HEK293 (cell line): ENCODE measurements at regions not wholly inside any gene's neighbourhood (a gene's known extent, or its start where the extent isn't known, plus 50 kb on each side); places are given as distances from the start of the nearest gene placed in this dataset.

Experiments used
- CTCF ChIA-PET: fragments of 350-600 bp; formaldehyde crosslinking; extraction: SDS; loops from one replicate; lab custom pipeline; 2021; ENCODE audit warnings: antibody characterized with exemption; lab: Yijun Ruan, JAX
- POLR2A ChIA-PET: fragments of 300-600 bp; formaldehyde crosslinking; extraction: SDS; loops from one replicate; lab custom pipeline; 2020; ENCODE audit warnings: antibody characterized with exemption, inconsistent platforms; lab: Yijun Ruan, JAX
- H3K27ac ChIP-seq: fragments of 200-500 bp; sonication (Bioruptor generic); 2 replicates; pipeline ENCODE4 v1.5.1; 2014; ENCODE audit warnings: low read depth, low read length, control low read depth, inconsistent platforms; ENCODE audit errors: extremely low read depth
- H3K36me3 ChIP-seq, 2 experiments: fragments of 200-500 bp in 1 of 2; sonication (Bioruptor generic) in 1 of 2; 1 replicate in 1 of 2; 2 replicates in 1 of 2; pipeline ENCODE4 v1.5.1; 2014 to 2017; ENCODE audit warnings: inconsistent platforms in 2 of 2, low read length in 2 of 2; ENCODE audit not compliant: control insufficient read depth in 2 of 2, insufficient read depth in 1 of 2
- H3K4me1 ChIP-seq: fragments of 200-500 bp; sonication (Bioruptor generic); 2 replicates; pipeline ENCODE4 v1.5.1; 2014; ENCODE audit warnings: mild to moderate bottlenecking, low read length, inconsistent platforms; ENCODE audit not compliant: control insufficient read depth, insufficient read depth
- H3K4me3 ChIP-seq: 2 replicates; pipeline ENCODE4 v1.5.1; 2011; ENCODE audit warnings: low read depth, mild to moderate bottlenecking, control low read depth, low read length, moderate library complexity
- H3K9me3 ChIP-seq: fragments of 200-500 bp; sonication (Bioruptor generic); 2 replicates; pipeline ENCODE4 v1.5.1; 2014; ENCODE audit warnings: low read depth, low read length, inconsistent platforms; ENCODE audit not compliant: control insufficient read depth, insufficient read depth
- BCL11B ChIP-seq: fragments of 450-650 bp; formaldehyde crosslinking; IDR thresholded peaks from 2 replicates; pipeline ENCODE4 v1.5.1; 2016; ENCODE audit warnings: low read depth, missing biosample characterization, missing genetic modification characterization
- EGR2 ChIP-seq: fragments of 450-650 bp; formaldehyde crosslinking; IDR thresholded peaks from 2 replicates; pipeline ENCODE4 v1.5.1; 2016; ENCODE audit warnings: low read depth, missing biosample characterization, missing genetic modification characterization
- KLF1 ChIP-seq: fragments of 450-650 bp; formaldehyde crosslinking; IDR thresholded peaks from 2 replicates; pipeline ENCODE4 v1.5.1; 2016; ENCODE audit warnings: missing biosample characterization, missing genetic modification characterization
- SCRT1 ChIP-seq: fragments of 450-650 bp; formaldehyde crosslinking; IDR thresholded peaks from 2 replicates; pipeline ENCODE4 v1.5.1; 2016; ENCODE audit warnings: missing biosample characterization, missing genetic modification characterization, borderline replicate concordance
- YY1 ChIP-seq: fragments of 450-650 bp; formaldehyde crosslinking; IDR thresholded peaks from 2 replicates; pipeline ENCODE4 v1.5.1; 2018; ENCODE audit warnings: missing biosample characterization, missing genetic modification characterization
- ZEB2 ChIP-seq: fragments of 450-650 bp; formaldehyde crosslinking; IDR thresholded peaks from 2 replicates; pipeline ENCODE4 v1.5.1; 2016; ENCODE audit warnings: missing biosample characterization, missing genetic modification characterization
- ZFHX2 ChIP-seq: fragments of 450-650 bp; formaldehyde crosslinking; conservative IDR thresholded peaks from 2 replicates; pipeline ENCODE4 v1.5.1; 2016; ENCODE audit warnings: missing biosample characterization, missing genetic modification characterization
- ZNF121 ChIP-seq: fragments of 450-650 bp; formaldehyde crosslinking; IDR thresholded peaks from 2 replicates; pipeline ENCODE4 v1.5.1; 2016; ENCODE audit warnings: missing biosample characterization, missing genetic modification characterization
- ZNF133 ChIP-seq: fragments of 450-650 bp; formaldehyde crosslinking; IDR thresholded peaks from 2 replicates; pipeline ENCODE4 v1.5.1; 2016; ENCODE audit warnings: missing biosample characterization, missing genetic modification characterization
- ZNF16 ChIP-seq: fragments of 450-650 bp; formaldehyde crosslinking; IDR thresholded peaks from 2 replicates; pipeline ENCODE4 v1.5.1; 2016; ENCODE audit warnings: low read depth, missing biosample characterization, missing genetic modification characterization
- ZNF174 ChIP-seq: fragments of 450-650 bp; formaldehyde crosslinking; IDR thresholded peaks from 2 replicates; pipeline ENCODE4 v1.5.0; 2017; ENCODE audit warnings: missing biosample characterization, mild to moderate bottlenecking, missing genetic modification characterization
- ZNF19 ChIP-seq: fragments of 450-650 bp; formaldehyde crosslinking; IDR thresholded peaks from 2 replicates; pipeline ENCODE4; 2016; ENCODE audit warnings: missing biosample characterization, missing genetic modification characterization, low read depth
- ZNF2 ChIP-seq: fragments of 450-650 bp; formaldehyde crosslinking; IDR thresholded peaks from 2 replicates; pipeline ENCODE4 v1.5.1; 2016; ENCODE audit warnings: missing biosample characterization, missing genetic modification characterization
- ZNF223 ChIP-seq: fragments of 450-650 bp; formaldehyde crosslinking; IDR thresholded peaks from 2 replicates; pipeline ENCODE4 v1.5.1; 2016; ENCODE audit warnings: missing biosample characterization, missing genetic modification characterization
- ZNF37A ChIP-seq: fragments of 450-650 bp; IDR thresholded peaks from 2 replicates; pipeline ENCODE4 v1.5.1; 2018; ENCODE audit warnings: missing biosample characterization, missing genetic modification characterization
- ZNF404 ChIP-seq: fragments of 450-650 bp; formaldehyde crosslinking; IDR thresholded peaks from 2 replicates; pipeline ENCODE4 v1.5.1; 2017; ENCODE audit warnings: missing biosample characterization, missing genetic modification characterization
- ZNF416 ChIP-seq: fragments of 450-650 bp; formaldehyde crosslinking; IDR thresholded peaks from 2 replicates; pipeline ENCODE4 v1.5.1; 2016; ENCODE audit warnings: missing biosample characterization, missing genetic modification characterization
- ZNF555 ChIP-seq: fragments of 450-650 bp; formaldehyde crosslinking; conservative IDR thresholded peaks from 2 replicates; pipeline ENCODE4 v1.5.1; 2017; ENCODE audit warnings: missing biosample characterization, mild to moderate bottlenecking, missing genetic modification characterization, inconsistent platforms
- ZNF610 ChIP-seq: fragments of 450-650 bp; formaldehyde crosslinking; IDR thresholded peaks from 2 replicates; pipeline ENCODE4 v1.5.1; 2016; ENCODE audit warnings: missing biosample characterization, missing genetic modification characterization, borderline replicate concordance
- ZNF660 ChIP-seq: fragments of 450-650 bp; IDR thresholded peaks from 2 replicates; pipeline ENCODE4 v1.5.1; 2018; ENCODE audit warnings: missing biosample characterization, mild to moderate bottlenecking, missing genetic modification characterization
- ZNF768 ChIP-seq: fragments of 450-650 bp; formaldehyde crosslinking; IDR thresholded peaks from 2 replicates; pipeline ENCODE4 v1.5.1; 2018; ENCODE audit warnings: missing biosample characterization, mild to moderate bottlenecking, missing genetic modification characterization
- ZNF792 ChIP-seq: fragments of 450-650 bp; formaldehyde crosslinking; IDR thresholded peaks from 2 replicates; pipeline ENCODE4 v1.5.1; 2016; ENCODE audit warnings: missing biosample characterization, missing genetic modification characterization
- ZNF830 ChIP-seq: fragments of 450-650 bp; IDR thresholded peaks from 2 replicates; pipeline ENCODE4 v1.5.0; 2018; ENCODE audit warnings: missing biosample characterization, missing genetic modification characterization, low read depth, mild to moderate bottlenecking, moderate library complexity
- ZXDB ChIP-seq: fragments of 450-650 bp; formaldehyde crosslinking; IDR thresholded peaks from 2 replicates; pipeline ENCODE4 v1.5.1; 2016; ENCODE audit warnings: missing biosample characterization, missing genetic modification characterization
- TF ChIP-seq, protein P1 (sequence below): fragments of 450-650 bp; formaldehyde crosslinking; IDR thresholded peaks from 2 replicates; pipeline ENCODE4 v1.5.1; 2016; ENCODE audit warnings: missing biosample characterization, missing genetic modification characterization
- TF ChIP-seq, protein P2 (sequence below): fragments of 450-650 bp; formaldehyde crosslinking; IDR thresholded peaks from 2 replicates; pipeline ENCODE4 v1.5.1; 2016; ENCODE audit warnings: missing biosample characterization, missing genetic modification characterization
- TF ChIP-seq, protein P3 (sequence below): fragments of 450-650 bp; formaldehyde crosslinking; IDR thresholded peaks from 2 replicates; pipeline ENCODE4 v1.5.0; 2017; ENCODE audit warnings: missing biosample characterization, missing genetic modification characterization, borderline replicate concordance

DNA sequence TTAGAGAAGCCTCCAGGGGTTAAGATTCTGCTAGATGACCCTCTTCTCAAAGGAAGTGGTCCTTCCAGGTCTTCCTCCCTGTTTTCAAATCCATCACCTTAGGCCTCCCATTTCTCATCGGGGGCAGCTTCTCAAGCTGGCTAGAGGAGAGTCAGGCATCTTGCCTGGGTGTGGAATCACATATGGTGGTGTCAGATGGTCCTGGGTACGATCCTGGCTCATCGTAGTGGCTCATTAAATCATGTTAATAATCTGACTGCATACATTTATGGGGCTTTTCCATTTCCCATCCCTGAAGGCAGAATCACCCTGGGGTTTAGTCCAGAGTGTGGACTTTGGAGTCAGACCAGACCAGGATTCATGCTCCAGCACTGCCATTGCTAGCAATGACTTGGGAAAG lies 132.6 kb downstream of the RPS24 start:
- Histone ChIP-seq H3K4me1 (no peaks in the 10 kb centered on the region), H3K27ac (no peak overlapping the region), H3K9me3 (no peaks in the 10 kb centered on the region), H3K4me3 (no peak overlapping the region), H3K36me3 (no peaks in the 10 kb centered on the region)
- TF ChIP-seq ZNF16 (no peak), ZNF223 (tag by site-specific recombination) (no peak), KLF1 (tag by site-specific recombination) (no peak), ZNF19 (tag by site-specific recombination) (no peak), ZNF121 (tag by site-specific recombination) (no peak), ZNF37A (tag by site-specific recombination) (no peak), ZNF792 (tag by site-specific recombination) (no peak), ZNF555 (tag by site-specific recombination) (no peak), ZNF2 (tag by site-specific recombination) (no peak), ZNF768 (tag by site-specific recombination) (no peak), ZNF404 (tag by site-specific recombination) (no peak), ZNF133 (tag by site-specific recombination) (no peak), ZXDB (no peak), BCL11B (tag by site-specific recombination) (no peak)
- TF ChIP-seq, protein P1, sequence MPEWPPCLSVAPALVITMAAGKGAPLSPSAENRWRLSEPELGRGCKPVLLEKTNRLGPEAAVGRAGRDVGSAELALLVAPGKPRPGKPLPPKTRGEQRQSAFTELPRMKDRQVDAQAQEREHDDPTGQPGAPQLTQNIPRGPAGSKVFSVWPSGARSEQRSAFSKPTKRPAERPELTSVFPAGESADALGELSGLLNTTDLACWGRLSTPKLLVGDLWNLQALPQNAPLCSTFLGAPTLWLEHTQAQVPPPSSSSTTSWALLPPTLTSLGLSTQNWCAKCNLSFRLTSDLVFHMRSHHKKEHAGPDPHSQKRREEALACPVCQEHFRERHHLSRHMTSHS (tag by site-specific recombination), result no peak
- CTCF ChIA-PET, result interaction anchor here (0.5 to 7.6 kb wide), 4 partner anchors 26 to 1465 kb away, joined by 3 to 73 read pairs (median 3); no protein-coding TSS in a partner anchor
- POLR2A ChIA-PET, result no interaction called here

DNA sequence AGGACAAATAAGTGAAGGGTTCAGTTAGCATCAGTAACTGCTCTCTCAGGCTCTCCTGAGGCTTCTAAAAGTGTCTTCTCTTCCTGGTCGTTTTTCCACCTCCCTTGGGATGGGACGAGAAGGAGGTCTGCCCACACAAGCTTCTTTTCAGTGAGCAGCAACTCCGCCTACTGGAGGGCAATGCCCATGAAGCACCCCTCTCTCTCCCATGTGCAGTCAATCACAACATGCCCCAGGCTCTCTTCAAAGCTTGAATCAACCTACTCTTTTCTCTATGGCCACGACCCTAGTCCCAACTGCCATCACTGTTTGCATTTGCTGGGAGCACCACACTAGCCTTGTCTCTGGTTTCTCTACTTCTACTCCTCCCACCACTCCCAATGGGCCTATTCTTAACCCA lies 135.6 kb downstream of the RPS24 start:
- CTCF ChIA-PET, result interaction anchor here (2.1 kb wide), 1 partner anchor 122 kb away, joined by 9 read pairs; no protein-coding TSS in a partner anchor

DNA sequence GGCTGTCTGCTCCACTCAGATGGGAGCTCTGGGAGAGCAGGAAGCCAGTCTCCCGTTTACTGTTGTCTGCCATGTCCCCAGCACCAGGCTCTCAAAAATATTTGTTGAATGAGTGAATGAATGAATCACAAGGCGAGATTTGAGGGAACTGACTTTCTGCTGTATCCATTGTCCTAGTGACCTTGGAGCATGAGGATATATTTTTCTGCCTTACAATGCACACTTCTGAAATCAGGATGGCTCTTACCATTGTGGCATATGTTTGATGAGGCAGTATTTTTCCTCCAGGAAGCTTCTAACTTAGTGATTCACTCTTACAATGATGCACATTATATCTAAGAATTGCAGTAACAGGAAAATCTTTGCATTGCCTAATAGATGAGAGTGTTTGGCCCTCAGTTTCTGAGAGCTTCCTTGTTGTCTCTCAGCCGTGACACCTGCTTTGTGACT lies 136.4 kb downstream of the RPS24 start:
- Histone ChIP-seq H3K36me3 (no peaks in the 10 kb centered on the region), H3K9me3 (no peaks in the 10 kb centered on the region), H3K4me1 (no peaks in the 10 kb centered on the region), H3K4me3 (no peak overlapping the region), H3K27ac (no peak overlapping the region)
- TF ChIP-seq ZNF19 (tag by site-specific recombination), result no peak
- TF ChIP-seq, protein P2, sequence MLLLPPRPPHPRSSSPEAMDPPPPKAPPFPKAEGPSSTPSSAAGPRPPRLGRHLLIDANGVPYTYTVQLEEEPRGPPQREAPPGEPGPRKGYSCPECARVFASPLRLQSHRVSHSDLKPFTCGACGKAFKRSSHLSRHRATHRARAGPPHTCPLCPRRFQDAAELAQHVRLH (tag by site-specific recombination), result no peak
- TF ChIP-seq ZNF660, result no peak
- TF ChIP-seq, protein P3, sequence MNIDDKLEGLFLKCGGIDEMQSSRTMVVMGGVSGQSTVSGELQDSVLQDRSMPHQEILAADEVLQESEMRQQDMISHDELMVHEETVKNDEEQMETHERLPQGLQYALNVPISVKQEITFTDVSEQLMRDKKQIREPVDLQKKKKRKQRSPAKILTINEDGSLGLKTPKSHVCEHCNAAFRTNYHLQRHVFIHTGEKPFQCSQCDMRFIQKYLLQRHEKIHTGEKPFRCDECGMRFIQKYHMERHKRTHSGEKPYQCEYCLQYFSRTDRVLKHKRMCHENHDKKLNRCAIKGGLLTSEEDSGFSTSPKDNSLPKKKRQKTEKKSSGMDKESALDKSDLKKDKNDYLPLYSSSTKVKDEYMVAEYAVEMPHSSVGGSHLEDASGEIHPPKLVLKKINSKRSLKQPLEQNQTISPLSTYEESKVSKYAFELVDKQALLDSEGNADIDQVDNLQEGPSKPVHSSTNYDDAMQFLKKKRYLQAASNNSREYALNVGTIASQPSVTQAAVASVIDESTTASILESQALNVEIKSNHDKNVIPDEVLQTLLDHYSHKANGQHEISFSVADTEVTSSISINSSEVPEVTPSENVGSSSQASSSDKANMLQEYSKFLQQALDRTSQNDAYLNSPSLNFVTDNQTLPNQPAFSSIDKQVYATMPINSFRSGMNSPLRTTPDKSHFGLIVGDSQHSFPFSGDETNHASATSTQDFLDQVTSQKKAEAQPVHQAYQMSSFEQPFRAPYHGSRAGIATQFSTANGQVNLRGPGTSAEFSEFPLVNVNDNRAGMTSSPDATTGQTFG (tag by site-specific recombination), result no peak
- no peak for TF ChIP-seq YY1 (tag by site-specific recombination)
- TF ChIP-seq ZNF830, result no peak
- no peak for TF ChIP-seq ZEB2
- TF ChIP-seq ZNF416 (tag by site-specific recombination), result no peak
- TF ChIP-seq SCRT1, result no peak
- ChIA-PET CTCF (interaction anchor here (2.1 kb wide), 1 partner anchor 123 kb away, joined by 9 read pairs; no protein-coding TSS in a partner anchor), POLR2A (interaction anchor here (0.9 kb wide), 1 partner anchor 136 kb away, joined by 3 read pairs; the partner anchor contains the start of gene RPS24)

More for the DNA sequence above, 135.6 kb downstream of the RPS24 start:
- TF ChIP-seq ZNF174 (tag by site-specific recombination) (no peak), ZFHX2 (peak; percentile 59), EGR2 (tag by site-specific recombination) (peak; percentile 60), ZNF610 (no peak)
- Histone ChIP-seq H3K4me1 (no peaks in the 10 kb centered on the region), H3K36me3 (no peaks in the 10 kb centered on the region), H3K9me3 (no peaks in the 10 kb centered on the region), H3K4me3 (no peak overlapping the region), H3K27ac (no peak overlapping the region)
- POLR2A ChIA-PET, result no interaction called here
